ENCODE measurements at regions not wholly inside any gene's neighbourhood (a gene's known extent, or its start where the extent isn't known, plus 50 kb on each side); places are given as distances from the start of the nearest gene placed in this dataset.

DNA sequence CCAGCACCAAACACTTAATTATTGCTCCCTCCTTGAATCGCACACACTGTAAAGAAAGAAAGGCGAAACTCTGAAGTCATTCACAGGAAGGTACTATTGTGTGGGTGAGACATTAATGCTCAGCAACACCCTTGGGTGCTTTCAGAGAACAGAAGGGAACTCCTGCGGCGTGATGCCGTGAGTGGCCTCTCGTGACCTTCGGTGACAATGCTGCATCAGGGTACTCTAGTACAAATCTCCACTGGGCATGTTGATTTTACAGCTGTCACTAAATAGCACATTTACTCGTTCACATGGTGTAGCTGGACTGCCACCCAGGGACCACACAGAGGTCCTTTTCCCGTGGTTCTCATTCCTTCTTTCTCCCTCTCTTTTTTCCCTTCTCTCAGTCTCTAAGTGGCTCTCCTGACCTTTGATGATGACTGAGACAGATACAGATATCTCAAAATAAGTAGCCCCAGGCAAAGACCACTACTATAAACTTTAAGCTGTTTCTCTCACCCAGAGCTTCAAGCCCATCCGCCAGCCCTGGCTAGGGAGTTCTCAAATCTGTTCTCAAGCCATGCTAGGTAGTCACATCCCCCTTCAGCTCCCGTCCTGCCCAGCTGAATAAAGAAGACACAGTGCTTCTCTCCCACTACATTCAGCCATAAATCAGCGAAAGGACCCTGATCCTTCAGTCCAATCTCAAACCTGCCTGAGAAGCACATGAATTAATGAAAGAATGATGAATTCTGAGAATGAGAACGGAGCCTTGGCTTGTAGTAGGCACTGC, 223.4 kb upstream of the FMN2 start:
- TF ChIP-seq, protein P1, sequence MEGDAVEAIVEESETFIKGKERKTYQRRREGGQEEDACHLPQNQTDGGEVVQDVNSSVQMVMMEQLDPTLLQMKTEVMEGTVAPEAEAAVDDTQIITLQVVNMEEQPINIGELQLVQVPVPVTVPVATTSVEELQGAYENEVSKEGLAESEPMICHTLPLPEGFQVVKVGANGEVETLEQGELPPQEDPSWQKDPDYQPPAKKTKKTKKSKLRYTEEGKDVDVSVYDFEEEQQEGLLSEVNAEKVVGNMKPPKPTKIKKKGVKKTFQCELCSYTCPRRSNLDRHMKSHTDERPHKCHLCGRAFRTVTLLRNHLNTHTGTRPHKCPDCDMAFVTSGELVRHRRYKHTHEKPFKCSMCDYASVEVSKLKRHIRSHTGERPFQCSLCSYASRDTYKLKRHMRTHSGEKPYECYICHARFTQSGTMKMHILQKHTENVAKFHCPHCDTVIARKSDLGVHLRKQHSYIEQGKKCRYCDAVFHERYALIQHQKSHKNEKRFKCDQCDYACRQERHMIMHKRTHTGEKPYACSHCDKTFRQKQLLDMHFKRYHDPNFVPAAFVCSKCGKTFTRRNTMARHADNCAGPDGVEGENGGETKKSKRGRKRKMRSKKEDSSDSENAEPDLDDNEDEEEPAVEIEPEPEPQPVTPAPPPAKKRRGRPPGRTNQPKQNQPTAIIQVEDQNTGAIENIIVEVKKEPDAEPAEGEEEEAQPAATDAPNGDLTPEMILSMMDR (conservative IDR thresholded peaks at IDR 0.05; ENCODE audit: low read length): no peak
- H3K4me3 ChIP-seq (ENCODE audit: low read length): no peak overlapping the region
- DNase-seq (ENCODE audit: low read depth): no peak

DNA sequence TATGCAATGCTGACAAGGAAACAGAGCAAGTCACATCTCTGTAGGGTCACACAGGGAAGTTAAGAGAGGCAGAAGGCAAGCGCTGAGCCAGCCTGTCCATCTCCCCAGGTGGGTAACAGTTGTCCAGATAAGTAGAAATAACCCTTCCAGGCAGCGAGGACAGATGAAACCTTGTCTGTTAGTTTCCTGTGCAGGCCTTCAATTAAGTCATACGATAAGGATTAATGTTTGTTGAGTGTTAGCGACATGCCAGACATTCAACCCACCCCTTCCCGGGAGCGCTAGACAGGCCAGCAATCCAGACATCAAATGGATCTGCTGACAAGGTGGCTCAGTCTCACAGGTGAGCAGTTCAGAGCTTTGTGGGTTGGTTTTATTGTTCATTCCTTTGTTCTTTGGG, 221.5 kb upstream of the FMN2 start:
- DNase-seq (ENCODE audit: low read depth): no peak
- TF ChIP-seq, protein P1 (conservative IDR thresholded peaks at IDR 0.05; ENCODE audit: low read length): no peak
- no peak overlapping the region for H3K4me3 ChIP-seq (ENCODE audit: low read length)

DNA sequence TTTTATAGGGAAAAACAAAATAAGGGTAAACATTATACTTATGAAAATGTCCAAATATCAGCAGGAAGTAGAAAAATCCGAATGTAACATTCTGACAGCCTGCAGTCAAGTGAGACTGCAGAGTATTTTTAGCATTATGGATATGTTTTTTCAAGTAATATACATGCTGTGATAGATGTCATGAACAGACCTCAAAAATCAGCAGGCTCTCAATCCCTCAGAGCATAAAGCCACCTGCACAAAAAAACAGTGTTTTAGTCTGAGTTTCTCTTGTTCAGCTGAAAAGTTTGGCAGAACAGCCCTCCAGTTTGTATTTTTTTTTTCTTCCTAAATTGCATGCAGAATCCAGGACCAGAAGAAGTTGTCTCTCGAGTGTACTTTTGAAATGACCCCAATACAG, 219.1 kb upstream of the FMN2 start:
- H3K4me3 ChIP-seq (ENCODE audit: low read length): no peak overlapping the region
- TF ChIP-seq, protein P1 (conservative IDR thresholded peaks at IDR 0.05; ENCODE audit: low read length): no peak
- no peak for DNase-seq (ENCODE audit: low read depth)

DNA sequence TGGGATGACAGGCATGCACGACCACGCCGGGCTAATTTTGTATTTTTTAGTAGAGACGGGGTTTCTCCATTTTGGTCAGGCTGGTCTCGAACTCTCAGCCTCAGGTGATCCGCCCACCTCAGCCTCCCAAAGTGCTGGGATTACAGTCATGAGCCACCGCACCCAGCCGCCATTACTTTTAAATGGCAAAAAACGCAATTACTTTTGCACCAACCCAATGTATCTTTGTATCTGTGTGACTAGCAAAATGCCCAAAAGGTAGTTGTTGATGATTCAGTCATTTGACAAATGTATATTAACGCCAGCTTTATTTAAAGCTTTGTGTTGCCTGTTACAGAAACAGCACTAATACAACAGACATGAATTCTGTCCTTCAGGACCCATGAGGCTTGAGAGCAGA, 216.9 kb upstream of the FMN2 start:
- TF ChIP-seq, protein P1 (conservative IDR thresholded peaks at IDR 0.05; ENCODE audit: low read length): no peak
- no peak for DNase-seq (ENCODE audit: low read depth)
- no peak overlapping the region for H3K4me3 ChIP-seq (ENCODE audit: low read length)

DNA sequence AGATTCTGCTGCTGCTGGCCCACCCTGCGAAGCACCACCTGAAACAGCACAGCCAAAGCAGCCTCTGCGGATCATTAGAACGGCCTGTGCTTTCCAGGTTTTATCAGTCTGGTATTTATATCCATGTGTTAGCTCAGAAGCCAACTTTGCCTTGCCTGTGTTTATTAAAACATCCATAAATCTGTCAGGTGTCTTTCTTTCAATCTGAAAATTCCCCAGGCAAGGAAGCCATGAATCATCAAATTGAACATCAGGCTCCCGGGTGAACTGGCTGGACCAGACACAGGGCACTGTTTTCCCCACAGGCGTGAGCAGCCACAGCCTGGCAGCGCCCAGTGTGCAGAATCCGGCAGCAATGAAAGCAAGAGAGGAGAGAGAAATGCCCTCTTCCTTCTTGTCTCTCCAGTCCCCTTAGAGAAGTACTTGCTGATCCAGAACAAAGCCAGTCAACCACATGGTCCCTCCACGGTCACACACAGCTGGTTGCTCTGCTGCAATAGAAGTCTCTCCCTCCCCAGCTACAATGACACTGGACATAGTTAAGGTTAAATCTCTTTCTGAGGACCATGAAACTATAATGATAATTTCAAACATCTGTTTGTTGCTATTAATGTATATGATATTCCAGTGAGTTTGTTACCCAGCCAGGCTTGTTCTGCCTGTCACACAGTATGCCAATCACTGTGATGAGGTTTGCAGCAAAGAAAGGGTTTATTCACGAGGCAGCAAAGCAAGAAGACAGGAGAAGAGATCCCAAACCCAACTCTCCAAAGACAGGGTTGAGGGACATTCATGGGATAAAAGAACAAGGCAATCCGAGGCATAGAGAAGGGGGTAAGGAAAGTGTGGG, 212.1 kb upstream of the FMN2 start:
- TF ChIP-seq, protein P1 (conservative IDR thresholded peaks at IDR 0.05; ENCODE audit: low read length): no peak
- DNase-seq (ENCODE audit: low read depth): no peak
- no peak overlapping the region for H3K4me3 ChIP-seq (ENCODE audit: low read length)

DNA sequence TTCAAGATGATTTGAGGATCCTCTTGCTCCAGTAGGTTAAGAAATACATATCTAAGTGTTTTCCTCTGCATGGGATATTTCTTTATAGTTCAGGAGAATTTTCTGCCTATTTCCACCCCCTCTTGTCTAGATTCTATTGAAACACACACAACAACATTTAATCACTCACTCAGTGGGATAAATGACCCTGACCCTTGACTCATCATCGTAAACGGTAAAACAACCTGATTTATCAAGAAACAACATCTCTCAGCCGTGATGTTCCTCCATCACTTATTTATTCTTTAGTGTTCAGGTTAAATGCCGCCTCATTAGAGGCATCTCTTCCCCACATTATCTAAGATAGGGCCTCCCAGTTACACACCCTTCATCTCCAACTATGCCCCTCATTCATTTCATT, 208.7 kb upstream of the FMN2 start:
- no peak overlapping the region for H3K4me3 ChIP-seq (ENCODE audit: low read length)
- no peak for DNase-seq (ENCODE audit: low read depth)
- TF ChIP-seq, protein P1 (conservative IDR thresholded peaks at IDR 0.05; ENCODE audit: low read length): no peak

Measured in AG10803 (cell line).